NT2/D1 (cell line): ENCODE measurements at regions not wholly inside any gene's neighbourhood (a gene's known extent, or its start where the extent isn't known, plus 50 kb on each side); places are given as distances from the start of the nearest gene placed in this dataset.

ENCODE experiments used
- SUZ12 ChIP-seq: IDR thresholded peaks from 2 replicates; pipeline ENCODE4 v1.6.1; 2011; ENCODE audit not compliant: insufficient read length, insufficient read depth; ENCODE audit errors: extremely low read depth
- YY1 ChIP-seq: IDR thresholded peaks from 2 replicates; pipeline ENCODE4 v1.6.1; 2011; ENCODE audit not compliant: insufficient read length, insufficient read depth

DNA sequence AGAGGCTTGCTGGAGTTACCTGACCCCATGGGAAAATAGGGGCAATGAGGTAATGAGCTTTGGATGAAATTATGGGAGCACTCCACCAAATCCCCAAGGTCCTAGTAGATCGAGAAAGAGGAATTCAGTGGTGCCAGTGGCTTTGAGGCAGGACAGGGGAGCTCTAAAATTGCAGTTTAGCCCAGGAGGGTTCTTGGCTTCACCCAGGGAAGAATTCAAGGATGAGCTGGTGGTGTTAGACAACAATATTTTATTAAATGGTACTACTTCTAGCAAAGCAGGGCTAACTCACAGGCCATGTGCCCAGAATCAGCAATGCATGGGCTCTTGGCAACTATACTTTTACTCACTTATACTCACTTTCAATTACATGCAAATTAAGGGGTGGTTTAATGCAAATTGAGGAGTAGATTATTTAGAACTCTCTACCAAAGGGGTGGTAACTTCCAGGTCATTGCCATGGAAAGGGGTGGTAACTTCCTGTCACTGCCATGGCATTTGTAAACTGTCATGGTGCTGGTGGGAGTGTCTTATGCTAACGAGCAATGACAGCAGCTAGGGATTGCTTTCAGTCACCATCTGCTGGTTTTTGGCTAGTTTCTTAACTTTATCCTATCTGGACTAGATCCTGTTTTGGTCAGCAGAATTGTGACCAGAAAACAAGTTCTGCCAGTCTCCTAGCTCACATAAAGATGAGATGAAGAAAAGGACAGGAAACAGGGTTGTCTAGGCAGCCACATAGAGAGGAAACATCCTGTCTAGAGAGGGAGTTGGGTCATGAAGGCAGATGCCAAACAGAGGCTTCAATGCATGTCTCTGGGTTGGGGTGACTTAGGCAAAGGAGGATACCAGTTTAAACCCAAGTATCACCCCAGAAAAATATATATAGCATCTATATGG lies 64.7 kb downstream of the ZNF641 start:
- TF ChIP-seq YY1 (no peak), SUZ12 (no peak)
